ENCODE measurements at regions not wholly inside any gene's neighbourhood (a gene's known extent, or its start where the extent isn't known, plus 50 kb on each side); places are given as distances from the start of the nearest gene placed in this dataset.
"Not testable (repeated sequence)": the region's sequence is repeated elsewhere in the genome, so short reads cannot be mapped to it uniquely, and the experiment has no call there.

- no peak for DNase-seq
These were observed 157.4 kb downstream of the INHBB start for GRCh38 chr2:120503206-120503792.

- DNase-seq, result no peak
These were observed 158.0 kb downstream of the INHBB start for GRCh38 chr2:120503793-120504571.

GRCh38 chr2:120504936-120505705 is 159.2 kb downstream of the INHBB start:
- DNase-seq, result no peak

DNA sequence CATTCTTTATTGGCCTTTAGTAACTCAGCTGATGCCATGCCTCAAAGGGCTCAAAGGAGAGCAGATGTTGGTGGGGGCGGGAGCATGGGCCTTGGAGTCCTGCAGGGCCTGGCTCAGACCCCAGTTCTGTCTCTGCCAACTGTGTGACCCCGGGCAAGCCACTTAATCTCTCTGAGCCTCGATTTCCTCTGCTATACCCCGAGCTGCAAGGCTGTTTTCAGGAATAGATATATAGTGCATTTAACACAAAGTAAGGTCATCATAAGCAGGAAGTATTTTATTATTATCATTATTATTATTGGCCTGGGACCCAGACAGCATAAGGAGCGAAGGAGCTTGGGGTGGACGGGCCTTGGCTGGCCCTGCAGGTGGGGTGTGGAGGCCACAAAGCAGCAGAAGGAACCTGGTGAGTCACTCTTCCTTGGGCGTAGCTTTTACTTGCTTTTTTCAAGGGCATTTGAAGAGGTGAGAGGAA is 162.7 kb downstream of the INHBB start:
- DNase-seq, result no peak

- DNase-seq, result no peak
These were observed 163.4 kb downstream of the INHBB start for GRCh38 chr2:120509213-120509815.

GRCh38 chr2:120509991-120510735 is 164.2 kb downstream of the INHBB start:
- no peak for DNase-seq

DNA sequence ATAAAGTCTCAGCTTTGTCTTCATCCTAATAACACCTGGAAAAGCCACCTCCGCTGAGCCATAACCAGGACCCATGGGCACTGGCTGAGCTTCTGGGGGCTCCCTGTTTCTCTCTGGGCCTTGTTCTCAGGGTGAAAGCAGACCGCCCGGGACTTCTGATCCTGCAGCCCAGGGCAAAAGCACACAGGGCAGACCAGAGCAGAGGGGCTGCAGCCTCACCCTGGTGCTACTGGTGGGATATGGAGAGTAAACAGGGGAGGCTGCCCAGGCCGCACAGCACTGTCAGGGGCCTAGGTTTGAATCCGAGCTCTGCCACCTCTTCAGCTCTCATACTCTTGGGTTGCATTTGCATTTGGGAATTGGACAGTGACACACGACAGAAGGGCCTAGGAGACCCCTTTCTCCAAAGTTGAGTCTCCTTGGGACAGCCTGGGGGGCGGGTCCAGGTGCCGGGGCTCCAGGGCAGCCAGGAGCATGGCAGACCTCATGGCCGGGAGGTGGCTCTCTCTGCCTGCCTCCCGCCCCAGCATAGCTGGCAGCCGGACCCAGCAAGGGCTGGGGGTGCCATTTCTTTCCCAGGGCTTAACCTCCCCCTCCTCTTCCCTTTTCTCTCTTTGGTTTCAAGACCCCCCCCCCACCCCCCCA is 164.9 kb downstream of the INHBB start:
- no peak for DNase-seq

DNA sequence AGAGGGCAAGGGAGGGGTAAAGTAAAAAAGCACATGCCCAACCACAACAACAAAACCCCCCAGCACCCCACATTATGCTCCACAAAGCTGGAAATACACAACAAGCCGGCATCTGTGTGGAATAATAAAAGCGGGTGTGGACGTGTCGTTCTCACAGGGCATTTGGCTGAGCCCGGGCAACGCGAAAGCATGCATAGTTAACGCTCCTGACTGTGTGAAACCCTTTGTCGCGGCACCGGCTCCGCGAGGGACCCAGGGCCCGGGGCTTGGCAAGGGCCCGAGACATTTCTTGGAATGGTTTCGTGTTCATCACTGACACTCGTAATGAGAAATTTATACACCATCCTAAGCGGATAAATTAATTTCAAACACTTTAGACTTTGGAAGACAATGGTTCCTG is 165.6 kb downstream of the INHBB start:
- no peak for DNase-seq

DNA sequence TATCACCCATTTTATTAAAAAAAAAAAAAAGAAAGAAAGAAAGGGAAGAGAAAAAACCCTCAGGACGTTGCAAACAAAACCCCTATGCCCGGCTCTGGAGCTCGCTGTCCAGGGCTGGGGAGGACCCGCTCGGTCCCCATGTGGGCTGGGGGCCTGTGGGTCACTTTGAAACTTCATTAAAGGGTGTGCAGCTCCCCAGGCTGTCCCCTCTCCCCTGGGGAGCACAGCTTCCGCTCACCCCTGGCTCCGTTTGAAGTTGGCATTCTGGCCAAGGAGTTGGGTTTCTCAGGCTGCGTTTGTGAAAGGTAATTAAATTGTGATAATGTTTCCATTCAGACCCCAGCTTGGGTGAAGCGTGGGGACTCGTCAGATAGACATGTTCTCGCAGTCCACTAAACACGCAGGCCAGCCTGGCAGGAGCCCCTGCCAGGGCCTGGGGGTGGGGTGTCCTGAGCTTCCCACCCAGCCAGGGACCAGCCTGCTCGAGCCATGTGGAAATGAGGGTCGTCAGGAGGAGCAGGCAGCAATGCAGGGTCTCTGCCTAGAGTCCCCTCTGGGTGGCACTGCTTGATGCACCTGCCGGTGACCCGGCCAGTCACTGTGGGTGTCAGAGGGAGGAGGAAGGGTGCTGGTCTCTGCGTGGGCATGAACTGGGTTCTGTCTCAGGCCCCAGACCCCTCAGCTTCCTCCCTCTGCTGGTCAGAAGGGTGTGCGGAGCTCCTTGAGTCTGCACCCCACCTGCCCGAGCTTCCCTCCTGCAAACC is 166.2 kb downstream of the INHBB start:
- no peak for DNase-seq

DNA sequence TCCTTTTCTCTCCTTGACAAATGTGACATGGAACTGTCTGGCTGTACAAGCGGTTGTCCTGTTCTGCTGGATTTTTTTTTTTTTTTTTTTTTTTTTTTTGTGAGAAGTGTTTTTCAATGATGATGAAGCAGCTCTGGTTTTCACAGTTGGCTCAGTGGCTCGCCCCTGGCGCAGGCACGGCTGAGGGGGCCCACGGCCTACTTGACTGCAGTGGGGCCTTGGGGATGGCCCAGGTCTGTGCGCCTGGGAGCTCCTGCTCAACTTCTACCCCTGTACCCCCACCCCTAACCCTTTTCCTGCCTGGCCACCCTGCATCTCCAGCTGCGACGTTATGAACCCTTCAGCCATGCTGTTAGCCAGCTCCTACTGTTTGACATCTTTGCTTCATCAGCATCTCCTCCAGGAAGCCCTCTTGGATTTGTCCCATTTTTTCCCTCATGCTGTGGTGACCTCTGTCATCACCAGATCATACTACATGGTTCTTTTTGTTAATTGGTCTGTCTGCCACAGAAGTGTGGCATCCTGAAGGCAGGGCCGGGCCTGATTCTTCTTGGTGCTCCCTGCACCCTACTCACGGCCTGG is 167.9 kb downstream of the INHBB start:
- DNase-seq, result no peak

- DNase-seq, result no peak
These were observed 168.6 kb downstream of the INHBB start for GRCh38 chr2:120514521-120514920.

DNA sequence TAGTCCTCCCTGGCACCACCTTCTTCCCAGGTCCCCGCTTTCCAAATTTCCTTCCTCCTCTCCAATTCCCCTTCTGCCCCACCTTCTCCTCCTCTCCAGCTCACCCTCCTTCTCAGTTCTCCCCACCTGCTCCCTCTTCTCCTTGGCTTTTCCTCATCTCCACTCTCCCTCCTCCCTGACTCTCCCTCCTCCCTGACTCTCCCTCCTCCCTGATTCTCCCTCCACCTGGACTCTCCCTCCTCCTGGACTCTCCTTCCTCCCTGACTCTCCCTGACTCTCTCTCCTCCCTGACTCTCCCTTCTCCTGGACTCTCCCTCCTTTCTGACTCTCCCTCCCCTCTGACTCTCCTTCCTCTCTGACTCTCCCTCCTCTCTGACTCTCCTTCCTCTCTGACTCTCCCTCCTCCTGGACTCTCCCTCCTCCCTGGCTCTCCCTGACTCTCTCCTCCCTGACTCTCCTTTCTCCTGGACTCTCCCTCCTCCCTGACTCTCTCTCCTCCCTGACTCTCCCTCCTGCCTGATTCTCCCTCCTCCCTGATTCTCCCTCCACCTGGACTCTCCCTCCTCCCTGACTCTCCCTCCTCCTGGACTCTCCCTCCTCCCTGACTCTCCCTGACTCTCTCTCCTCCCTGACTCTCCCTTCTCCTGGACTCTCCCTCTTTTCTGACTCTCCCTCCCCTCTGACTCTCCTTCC is 169.3 kb downstream of the INHBB start:
- not testable (repeated sequence) for DNase-seq

- no peak for DNase-seq
These were observed 170.1 kb downstream of the INHBB start for GRCh38 chr2:120515759-120516678.

DNA sequence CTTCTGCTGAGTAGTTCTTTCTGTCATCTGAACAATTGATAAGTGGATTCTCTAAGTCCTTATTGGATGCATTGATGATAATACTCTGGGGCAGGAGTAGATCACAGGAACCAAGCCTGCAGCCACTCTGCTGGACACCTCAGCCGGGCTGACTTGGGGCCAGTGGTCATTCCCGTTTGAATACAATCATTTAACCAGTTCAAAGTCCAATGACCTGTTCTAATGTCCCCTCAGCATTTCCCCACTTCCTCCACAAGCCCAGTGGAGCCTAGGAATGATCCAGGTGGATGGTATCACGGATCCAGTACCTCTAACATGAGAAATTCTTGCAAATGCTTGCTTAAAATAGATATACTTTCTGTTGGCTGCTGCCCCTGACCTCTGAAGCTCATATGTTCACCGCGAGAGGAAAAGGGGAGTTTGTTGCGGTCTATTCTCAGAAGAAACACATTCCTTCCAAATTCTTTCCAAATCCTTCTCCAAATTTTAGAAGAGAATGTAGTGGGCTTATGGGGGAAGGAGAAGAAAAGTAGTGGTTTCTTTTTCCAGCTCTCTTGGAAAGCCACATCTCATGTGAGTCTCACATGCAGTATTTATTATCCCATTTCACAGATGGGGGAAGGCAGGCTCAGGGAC is 170.9 kb downstream of the INHBB start:
- DNase-seq, result no peak

- no peak for DNase-seq
These were observed 172.0 kb downstream of the INHBB start for GRCh38 chr2:120517751-120518469.

GRCh38 chr2:120518819-120519218 is 172.9 kb downstream of the INHBB start:
- no peak for DNase-seq

DNA sequence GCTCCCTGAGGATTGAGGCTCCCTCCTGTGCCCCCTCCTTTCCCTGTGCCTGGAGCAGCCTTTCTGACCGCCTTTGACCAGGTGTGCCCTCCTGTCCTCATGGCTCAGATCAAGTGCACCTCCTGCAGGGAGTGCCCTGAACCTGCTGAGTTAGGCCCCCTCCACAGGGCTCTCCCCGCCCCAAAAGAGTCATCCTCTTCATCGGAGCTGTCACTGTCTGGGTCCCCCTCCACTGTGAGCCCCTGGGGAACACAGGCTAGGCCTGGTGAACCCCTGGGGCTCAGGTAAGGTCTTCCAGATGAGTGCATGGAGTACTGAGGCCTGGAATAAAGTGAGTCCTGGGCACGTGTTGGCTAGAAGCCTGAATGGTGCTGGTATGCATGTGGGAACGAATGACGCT is 173.5 kb downstream of the INHBB start:
- DNase-seq, result no peak

DNA sequence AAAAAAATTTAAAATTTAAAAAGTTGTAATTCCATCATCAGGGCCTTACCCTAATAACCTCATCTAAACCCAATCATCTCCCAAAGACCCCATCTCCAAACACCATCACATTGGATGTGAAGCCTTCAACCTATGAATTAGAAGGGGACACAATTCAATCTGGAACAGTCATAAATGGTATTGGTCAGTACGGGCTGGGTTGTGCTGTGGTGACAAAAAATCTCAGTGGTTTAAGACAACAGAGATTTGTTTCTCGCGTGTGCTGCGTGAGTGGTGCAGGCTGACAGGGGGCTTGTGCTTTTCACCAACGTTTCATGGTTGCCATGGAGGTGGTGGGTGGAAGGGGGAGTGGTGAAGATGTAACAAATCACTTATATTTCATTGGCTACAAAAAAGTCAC is 174.5 kb downstream of the INHBB start:
- DNase-seq, result no peak
